HL-60 (cell line): ENCODE measurements at regions not wholly inside any gene's neighbourhood (a gene's known extent, or its start where the extent isn't known, plus 50 kb on each side); places are given as distances from the start of the nearest gene placed in this dataset.

Experiments used
- DNase-seq, 2 experiments: peaks; one replicate each; pipeline ENCODE4 v3.0.0-alpha.2; 2010 to 2020; ENCODE audit warnings: low read depth in 1 of 2, low spot score in 1 of 2
- H3K27ac ChIP-seq: fragments of 250-450 bp; sonication (Bioruptor Pico); replicated peaks from 2 replicates; pipeline ENCODE4 v1.5.1; 2020; ENCODE audit warnings: mild to moderate bottlenecking, moderate library complexity
- H3K27me3 ChIP-seq: fragments of 250-450 bp; sonication (Bioruptor Pico); 2 replicates; pipeline ENCODE4 v1.5.1; 2021; ENCODE audit warnings: mild to moderate bottlenecking, moderate library complexity; ENCODE audit not compliant: insufficient read depth, poor library complexity, severe bottlenecking
- H3K4me3 ChIP-seq: replicated peaks from 2 replicates; pipeline ENCODE4 v1.5.1; 2011; ENCODE audit warnings: mild to moderate bottlenecking, control low read depth, low read length; ENCODE audit not compliant: insufficient read depth
- CTCF ChIP-seq: IDR thresholded peaks from one replicate; pipeline ENCODE4 v1.5.1; 2011; ENCODE audit warnings: low read length, control low read depth, inconsistent platforms; ENCODE audit not compliant: insufficient read depth
- GABPA ChIP-seq: IDR thresholded peaks from 2 replicates; pipeline ENCODE4 v1.6.1; 2012; ENCODE audit warnings: low read depth
- POLR2AphosphoS5 ChIP-seq: IDR thresholded peaks from 2 replicates; pipeline ENCODE4 v1.6.1; 2012; ENCODE audit warnings: low read depth
- REST ChIP-seq: IDR thresholded peaks from 2 replicates; pipeline ENCODE4 v1.6.1; 2012; ENCODE audit warnings: low read depth; ENCODE audit not compliant: insufficient replicate concordance
- SPI1 ChIP-seq: IDR thresholded peaks from 2 replicates; pipeline ENCODE4 v1.6.1; 2012; ENCODE audit warnings: low read depth, mild to moderate bottlenecking, borderline replicate concordance

- Histone ChIP-seq H3K4me3 (no peak overlapping the region), H3K27me3 (no peaks in the 10 kb centered on the region), H3K27ac (no peak overlapping the region)
- TF ChIP-seq GABPA (no peak), REST (no peak), CTCF (no peak), SPI1 (no peak)
- DNase-seq, result no peak
Observed at GRCh38 chr5:16321284-16321683, 141.7 kb upstream of the MARCHF11 start.

GRCh38 chr5:16315501-16315900, 135.9 kb upstream of the MARCHF11 start:
- H3K27ac ChIP-seq, result no peak overlapping the region
- DNase-seq, result no peak
- no peaks in the 10 kb centered on the region for H3K27me3 ChIP-seq
- no peak overlapping the region for H3K4me3 ChIP-seq
- TF ChIP-seq CTCF, result no peak
- no peak for TF ChIP-seq POLR2AphosphoS5
- no peak for TF ChIP-seq REST
- TF ChIP-seq SPI1, result no peak
- TF ChIP-seq GABPA, result no peak

- TF ChIP-seq POLR2AphosphoS5 (no peak), REST (no peak), CTCF (no peak), GABPA (no peak), SPI1 (no peak)
- no peak overlapping the region for H3K4me3 ChIP-seq
- H3K27me3 ChIP-seq, result no peaks in the 10 kb centered on the region
- no peak overlapping the region for H3K27ac ChIP-seq
- DNase-seq, result no peak
Observed at GRCh38 chr5:16313761-16314160, 134.2 kb upstream of the MARCHF11 start.
